ENCODE measurements at regions not wholly inside any gene's neighbourhood (a gene's known extent, or its start where the extent isn't known, plus 50 kb on each side); places are given as distances from the start of the nearest gene placed in this dataset.

DNA sequence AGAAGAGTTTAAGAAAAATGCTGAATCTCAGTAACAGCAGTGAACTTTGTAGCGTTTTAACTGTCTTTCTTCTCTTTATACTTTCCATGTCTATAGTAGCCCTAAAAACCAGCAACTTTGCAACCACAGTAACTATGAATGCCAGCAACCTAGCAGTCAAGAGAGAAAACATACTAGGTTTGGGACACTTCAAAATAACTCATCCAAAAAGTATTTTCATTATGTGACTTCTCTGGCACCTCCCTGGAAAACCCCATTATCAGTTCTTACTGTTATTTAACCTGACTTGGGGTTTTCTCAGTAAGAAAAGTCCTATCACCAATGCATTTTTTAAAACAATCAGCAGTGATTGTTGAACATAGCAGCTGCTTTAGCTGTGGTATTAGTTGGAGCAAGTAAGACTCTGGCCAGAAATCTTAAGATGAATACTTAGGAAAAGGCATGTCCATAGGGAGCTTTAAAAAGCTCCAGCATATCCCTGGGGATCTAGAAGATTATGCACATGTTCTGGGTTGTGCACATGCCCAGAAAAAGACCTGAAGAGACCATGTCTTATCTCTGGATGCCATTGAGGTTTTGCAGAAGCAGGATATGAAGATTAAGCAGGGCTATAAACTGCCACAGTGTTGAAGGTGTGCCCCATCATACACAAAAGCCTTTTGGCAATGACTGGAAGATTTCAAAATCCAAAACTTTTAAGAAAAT lies 411.3 kb downstream of the CMPK2 start:
- no peaks in the 10 kb centered on the region for H3K27me3 ChIP-seq
- no peak for DNase-seq
- H3K4me3 ChIP-seq: no peak overlapping the region
- H3K27ac ChIP-seq: no peak overlapping the region
- no peak for TF ChIP-seq POLR2A (IDR thresholded peaks at IDR 0.05)
- TF ChIP-seq, protein P1, sequence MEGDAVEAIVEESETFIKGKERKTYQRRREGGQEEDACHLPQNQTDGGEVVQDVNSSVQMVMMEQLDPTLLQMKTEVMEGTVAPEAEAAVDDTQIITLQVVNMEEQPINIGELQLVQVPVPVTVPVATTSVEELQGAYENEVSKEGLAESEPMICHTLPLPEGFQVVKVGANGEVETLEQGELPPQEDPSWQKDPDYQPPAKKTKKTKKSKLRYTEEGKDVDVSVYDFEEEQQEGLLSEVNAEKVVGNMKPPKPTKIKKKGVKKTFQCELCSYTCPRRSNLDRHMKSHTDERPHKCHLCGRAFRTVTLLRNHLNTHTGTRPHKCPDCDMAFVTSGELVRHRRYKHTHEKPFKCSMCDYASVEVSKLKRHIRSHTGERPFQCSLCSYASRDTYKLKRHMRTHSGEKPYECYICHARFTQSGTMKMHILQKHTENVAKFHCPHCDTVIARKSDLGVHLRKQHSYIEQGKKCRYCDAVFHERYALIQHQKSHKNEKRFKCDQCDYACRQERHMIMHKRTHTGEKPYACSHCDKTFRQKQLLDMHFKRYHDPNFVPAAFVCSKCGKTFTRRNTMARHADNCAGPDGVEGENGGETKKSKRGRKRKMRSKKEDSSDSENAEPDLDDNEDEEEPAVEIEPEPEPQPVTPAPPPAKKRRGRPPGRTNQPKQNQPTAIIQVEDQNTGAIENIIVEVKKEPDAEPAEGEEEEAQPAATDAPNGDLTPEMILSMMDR (IDR thresholded peaks at IDR 0.05): no peak
- H3K9me3 ChIP-seq: no peaks in the 10 kb centered on the region
- no peaks in the 10 kb centered on the region for H3K36me3 ChIP-seq
- no peaks in the 10 kb centered on the region for H3K4me1 ChIP-seq

- Histone ChIP-seq H3K27me3 (no peaks in the 10 kb centered on the region), H3K27ac (no peak overlapping the region), H3K4me3 (no peak overlapping the region), H3K4me1 (no peaks in the 10 kb centered on the region), H3K36me3 (no peaks in the 10 kb centered on the region), H3K9me3 (no peaks in the 10 kb centered on the region)
- no peak for DNase-seq
- TF ChIP-seq POLR2A (IDR thresholded peaks at IDR 0.05): no peak
- TF ChIP-seq, protein P1 (IDR thresholded peaks at IDR 0.05): no peak
These were observed 406.6 kb downstream of the CMPK2 start for GRCh38 chr2:6459138-6459537.

GRCh38 chr2:6470518-6470917 lies 395.2 kb downstream of the CMPK2 start:
- no peaks in the 10 kb centered on the region for H3K27me3 ChIP-seq
- no peak overlapping the region for H3K27ac ChIP-seq
- no peaks in the 10 kb centered on the region for H3K4me1 ChIP-seq
- DNase-seq: no peak
- H3K9me3 ChIP-seq: no peaks in the 10 kb centered on the region
- TF ChIP-seq, protein P1 (IDR thresholded peaks at IDR 0.05): no peak
- no peaks in the 10 kb centered on the region for H3K36me3 ChIP-seq
- no peak overlapping the region for H3K4me3 ChIP-seq

DNA sequence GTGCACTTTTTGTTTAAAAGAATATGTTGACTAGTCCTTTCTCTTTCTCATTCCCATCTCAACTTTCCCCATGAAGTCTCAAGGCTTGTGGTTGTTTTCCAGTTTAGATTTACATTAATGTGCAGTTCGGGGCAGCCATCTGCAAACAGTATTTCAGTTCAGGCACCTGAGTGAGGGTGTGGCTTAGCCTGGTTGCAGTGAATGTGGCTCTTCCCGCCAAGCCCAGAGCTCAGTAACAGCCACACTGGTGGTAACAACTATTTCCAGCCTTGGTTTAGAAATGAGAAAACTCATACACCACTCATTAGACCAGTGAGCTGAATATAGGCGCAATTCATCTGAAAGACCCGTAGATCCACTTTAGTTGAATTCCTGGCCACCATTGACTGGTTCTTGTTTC lies 394.3 kb downstream of the CMPK2 start:
- Histone ChIP-seq H3K9me3 (no peaks in the 10 kb centered on the region), H3K36me3 (no peaks in the 10 kb centered on the region), H3K27me3 (no peaks in the 10 kb centered on the region), H3K27ac (no peak overlapping the region), H3K4me3 (no peak overlapping the region), H3K4me1 (no peaks in the 10 kb centered on the region)
- DNase-seq: no peak
- no peak for TF ChIP-seq POLR2A (IDR thresholded peaks at IDR 0.05)
- TF ChIP-seq, protein P1 (IDR thresholded peaks at IDR 0.05): no peak

DNA sequence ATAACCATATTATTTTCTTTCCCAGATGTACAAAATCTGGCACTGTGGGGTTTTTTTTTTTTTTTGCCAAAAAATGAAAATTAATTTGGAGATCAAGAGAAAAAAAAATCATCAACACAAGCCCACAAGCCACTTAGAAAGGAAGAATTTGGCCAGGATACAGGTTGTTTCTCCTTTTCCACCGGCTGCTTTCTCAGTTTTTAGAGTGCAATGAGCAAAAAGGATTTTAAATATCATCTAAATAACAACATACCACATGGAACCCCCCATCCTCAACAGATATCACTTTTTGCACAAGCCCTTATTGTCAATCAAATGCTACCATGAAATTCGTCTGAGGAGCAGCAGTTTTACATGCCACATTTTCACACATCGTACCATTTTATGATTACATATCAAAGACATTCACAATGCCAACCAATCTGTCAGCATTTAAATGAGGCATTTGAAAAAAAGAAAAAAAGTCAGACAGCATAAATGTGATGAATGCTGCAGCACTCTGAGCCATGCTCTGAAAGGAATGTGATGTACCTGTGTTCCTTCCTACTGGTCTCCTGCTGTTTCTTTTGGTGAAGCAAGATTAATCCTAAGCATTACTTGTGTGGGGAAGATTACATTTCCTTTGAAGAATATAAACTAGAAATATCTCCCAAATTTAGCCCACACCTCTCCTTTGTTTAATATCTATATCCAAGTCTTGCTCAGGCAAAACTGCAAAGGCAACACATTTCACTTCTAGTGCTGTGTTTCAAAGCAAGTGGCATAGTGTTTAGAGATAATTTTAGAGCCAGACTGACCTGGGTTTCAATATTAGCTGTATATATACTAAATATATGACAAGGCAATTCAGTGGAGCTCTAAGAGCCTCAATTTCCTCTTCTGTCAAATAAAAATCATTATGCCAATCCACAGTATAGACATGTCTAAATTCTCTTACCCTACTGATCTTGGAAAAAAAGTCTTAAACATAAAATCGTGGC lies 391.3 kb downstream of the CMPK2 start:
- Histone ChIP-seq H3K4me1 (no peaks in the 10 kb centered on the region), H3K27ac (no peak overlapping the region), H3K4me3 (no peak overlapping the region), H3K27me3 (no peaks in the 10 kb centered on the region), H3K36me3 (no peaks in the 10 kb centered on the region), H3K9me3 (no peaks in the 10 kb centered on the region)
- TF ChIP-seq POLR2A (IDR thresholded peaks at IDR 0.05): no peak
- DNase-seq: no peak

Measured in Peyer's patch (tissue), 4 donors.